GM19240 (cell line): ENCODE measurements at regions not wholly inside any gene's neighbourhood (a gene's known extent, or its start where the extent isn't known, plus 50 kb on each side); places are given as distances from the start of the nearest gene placed in this dataset.

Experiments
- DNase-seq: peaks from one replicate; pipeline ENCODE4 v3.0.0; 2011; ENCODE audit warnings: low spot score; ENCODE audit not compliant: insufficient read length

- no peak for DNase-seq
Observed at GRCh38 chr1:83770319-83770661, 228.6 kb downstream of the TTLL7 start.

- no peak for DNase-seq
Observed at GRCh38 chr1:83769594-83770318, 229.2 kb downstream of the TTLL7 start.

DNA sequence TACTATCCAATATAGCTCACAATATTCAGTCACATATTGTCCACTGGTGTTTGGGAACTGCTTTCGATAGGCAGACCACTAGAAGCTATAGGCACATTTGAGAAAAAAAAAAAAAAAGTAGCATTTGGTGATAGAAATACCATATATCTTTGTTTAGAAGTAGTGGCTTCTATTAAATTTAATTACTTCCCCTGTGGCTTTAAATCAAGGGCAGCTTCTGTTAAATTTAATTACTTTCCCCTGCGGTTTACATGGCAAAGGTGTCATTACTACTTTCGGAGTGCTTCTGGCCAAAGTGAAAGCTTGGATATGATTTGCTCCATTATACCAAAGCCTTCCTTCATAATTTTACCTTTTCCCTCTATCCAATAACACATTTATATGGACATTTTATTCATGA is 229.9 kb downstream of the TTLL7 start:
- no peak for DNase-seq

DNA sequence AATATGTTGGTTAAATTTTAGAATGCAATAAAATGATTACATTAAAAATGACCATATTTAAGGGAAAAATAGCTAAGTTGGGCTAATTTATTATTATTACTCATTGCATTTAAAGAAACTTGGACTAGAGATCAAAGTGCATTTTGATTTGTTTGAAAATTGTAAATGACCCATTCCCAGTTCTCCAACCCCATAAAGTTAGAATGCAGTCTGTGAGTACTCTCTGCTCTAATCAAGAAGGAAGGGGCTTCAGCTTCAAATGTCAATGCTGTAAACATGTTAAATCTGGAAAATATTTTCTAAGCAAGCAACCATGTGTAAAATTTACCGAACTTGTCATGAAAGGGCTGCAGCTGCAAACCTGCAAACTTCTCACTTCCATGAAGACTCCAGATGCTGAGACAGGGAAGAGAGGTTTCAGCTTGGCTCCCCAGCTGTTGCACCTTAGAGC is 232.7 kb downstream of the TTLL7 start:
- no peak for DNase-seq

DNA sequence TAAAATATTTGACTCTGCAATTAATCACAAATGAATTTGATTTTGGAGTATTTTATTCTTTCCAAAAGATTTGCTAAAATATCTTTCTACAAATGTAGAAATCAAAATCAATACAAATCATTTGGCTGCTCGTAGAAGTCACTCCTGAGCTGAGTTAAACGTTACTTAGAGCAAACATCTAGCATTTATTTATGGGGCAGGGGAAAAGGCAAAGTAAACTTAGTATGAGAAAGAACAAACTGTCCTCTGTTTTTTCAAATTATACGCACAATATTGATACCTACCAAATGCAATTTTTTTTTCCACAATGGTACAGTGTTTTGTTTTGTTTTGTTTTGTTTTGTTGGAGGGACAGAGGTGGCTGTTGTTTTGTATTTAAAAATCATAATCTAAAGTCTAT is 233.8 kb downstream of the TTLL7 start:
- no peak for DNase-seq

DNA sequence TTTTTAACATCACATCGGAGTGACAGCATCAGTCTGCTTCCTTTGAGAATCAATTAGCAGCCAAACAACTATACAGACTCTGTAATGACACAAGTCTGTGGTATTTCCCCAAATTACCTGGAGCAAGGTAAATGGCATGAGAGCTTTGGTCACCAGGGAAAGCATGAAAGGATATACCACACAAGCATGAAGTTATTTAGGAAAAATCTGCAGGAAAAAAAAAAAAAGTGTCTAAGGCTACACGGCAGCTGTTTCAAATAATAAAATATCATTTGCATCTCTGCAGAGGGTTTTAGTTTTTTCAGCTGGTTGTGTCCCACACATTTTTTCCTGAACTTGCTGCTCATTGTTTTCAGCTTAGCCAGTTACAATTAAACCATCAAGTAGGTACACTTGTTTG is 234.7 kb downstream of the TTLL7 start:
- DNase-seq, result no peak

- DNase-seq, result no peak
Observed at GRCh38 chr1:83763361-83764095, 235.4 kb downstream of the TTLL7 start.

DNA sequence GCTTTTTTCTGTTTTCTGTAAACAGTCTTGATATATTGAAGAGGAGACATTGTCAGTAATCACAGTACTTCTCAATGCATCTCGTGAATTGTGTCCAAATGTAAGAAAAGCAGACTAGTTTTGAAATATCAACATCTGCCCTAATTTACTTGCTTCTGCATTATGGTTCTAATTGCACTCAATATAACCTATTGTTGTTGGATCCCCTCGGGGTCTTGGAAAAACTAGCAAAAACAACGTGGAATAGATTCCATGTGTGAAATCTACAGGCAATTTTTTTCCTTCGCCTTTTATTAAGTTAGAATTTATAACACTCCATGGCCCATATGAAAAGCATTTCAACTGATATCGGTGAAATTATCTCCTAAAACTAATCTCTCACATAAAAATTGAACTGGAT is 236.5 kb downstream of the TTLL7 start:
- DNase-seq, result no peak

GRCh38 chr1:83762039-83762365 is 236.9 kb downstream of the TTLL7 start:
- DNase-seq, result no peak

- peak; percentile 32 for DNase-seq
Observed at GRCh38 chr1:83761167-83762038, 237.5 kb downstream of the TTLL7 start.

DNA sequence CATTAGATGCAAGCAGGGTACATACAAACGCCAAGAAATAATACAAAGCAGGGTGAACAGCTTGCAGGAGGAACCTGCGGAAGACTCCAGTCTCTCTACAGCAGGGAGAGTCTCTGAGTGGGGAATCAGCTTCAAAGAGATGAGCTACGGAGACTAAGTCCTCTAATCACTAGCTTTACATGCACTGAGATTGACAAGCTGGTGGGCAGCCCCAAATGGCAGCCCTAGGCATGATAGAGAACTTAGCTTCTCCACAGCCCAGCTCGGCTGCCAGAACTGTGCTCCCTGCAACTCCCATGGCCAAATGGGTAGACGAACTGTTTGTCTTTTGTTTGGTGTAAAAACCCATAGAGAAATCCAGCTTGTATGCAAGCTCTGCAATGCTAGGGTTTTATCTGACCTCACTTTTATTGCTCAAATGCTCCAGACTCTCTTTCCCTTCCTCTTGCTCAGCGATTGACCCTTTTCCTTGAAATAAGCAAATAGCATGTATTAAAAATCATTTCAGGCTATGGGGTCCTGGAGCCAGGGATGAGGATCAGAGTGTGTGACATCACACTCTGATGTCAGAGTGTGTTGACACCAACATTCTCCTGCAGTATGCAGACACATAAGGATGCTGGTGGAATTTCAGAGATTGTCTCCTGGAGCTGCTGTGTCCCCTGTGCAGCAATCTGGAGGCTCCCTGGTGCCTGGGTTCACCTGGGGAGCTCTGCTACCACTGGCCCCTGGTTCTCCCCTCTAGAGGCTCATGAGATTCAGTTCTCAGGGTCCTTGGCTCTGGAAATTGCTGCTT is 238.5 kb downstream of the TTLL7 start:
- DNase-seq, result no peak

- no peak for DNase-seq
Observed at GRCh38 chr1:83756984-83757717, 241.8 kb downstream of the TTLL7 start.

DNA sequence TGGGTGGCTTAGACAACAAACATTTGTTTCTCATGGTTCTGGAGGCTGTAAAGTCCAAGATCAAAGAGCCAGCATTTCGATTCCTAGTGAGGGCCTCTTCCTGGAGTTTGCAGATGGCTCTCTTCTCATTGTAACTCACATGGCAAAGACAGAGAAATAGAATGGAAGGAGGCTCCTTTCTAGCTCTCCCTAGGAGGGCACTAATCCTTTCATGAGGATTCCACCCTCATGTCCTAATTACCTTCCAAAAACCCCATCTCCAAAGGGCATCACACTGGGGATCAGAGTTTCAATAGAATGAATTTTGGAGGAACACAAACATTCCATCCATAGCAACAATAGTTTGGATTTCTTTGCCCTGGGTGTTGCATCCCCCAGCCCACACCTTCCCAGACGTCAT is 247.3 kb downstream of the TTLL7 start:
- no peak for DNase-seq

GRCh38 chr1:83750201-83750600 is 248.7 kb downstream of the TTLL7 start:
- no peak for DNase-seq

DNA sequence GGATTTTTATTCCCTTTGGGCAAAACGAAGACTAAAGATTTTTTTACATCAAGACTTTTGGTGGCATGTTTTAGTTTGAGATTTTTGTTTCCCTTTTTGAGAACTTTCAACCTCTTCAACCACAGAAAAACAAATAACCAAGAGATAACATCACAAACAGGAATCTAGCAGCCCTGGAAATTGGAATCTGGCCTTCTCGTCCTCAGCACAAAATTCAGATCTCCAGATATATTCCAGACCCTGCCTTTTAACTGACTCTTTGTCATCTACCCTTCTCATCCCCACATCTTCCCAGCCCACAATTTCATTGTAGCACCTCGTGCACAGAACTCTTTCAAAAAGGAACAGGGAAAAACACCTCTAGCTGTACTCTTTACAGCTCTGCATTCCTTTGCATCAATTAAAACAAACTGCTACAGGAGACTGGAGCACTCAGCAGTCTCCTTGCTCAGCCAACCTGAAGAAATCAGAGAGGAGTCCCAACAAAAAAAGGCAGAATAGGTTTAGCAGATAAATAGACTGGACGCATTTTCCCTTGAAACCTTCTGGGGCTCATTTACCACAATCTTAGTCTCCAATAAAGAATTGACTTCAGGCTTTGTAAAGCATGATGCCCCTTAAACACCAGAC is 251.0 kb downstream of the TTLL7 start:
- no peak for DNase-seq

GRCh38 chr1:83746234-83746633 is 252.7 kb downstream of the TTLL7 start:
- peak; percentile 5 for DNase-seq

GRCh38 chr1:83742446-83742845 is 256.5 kb downstream of the TTLL7 start:
- no peak for DNase-seq

GRCh38 chr1:83741770-83742169 is 257.2 kb downstream of the TTLL7 start:
- no peak for DNase-seq

GRCh38 chr1:83741348-83741747 is 257.6 kb downstream of the TTLL7 start:
- DNase-seq, result no peak

GRCh38 chr1:83735526-83735925 is 263.4 kb downstream of the TTLL7 start:
- DNase-seq, result no peak
